Neural progenitor cell (in vitro differentiated cells): ENCODE measurements at regions not wholly inside any gene's neighbourhood (a gene's known extent, or its start where the extent isn't known, plus 50 kb on each side); places are given as distances from the start of the nearest gene placed in this dataset.
"Not testable (repeated sequence)": the region's sequence is repeated elsewhere in the genome, so short reads cannot be mapped to it uniquely, and the experiment has no call there.

ENCODE experiments used
- DNase-seq: peaks from one replicate; pipeline ENCODE4 v3.0.0-alpha.2; 2016; ENCODE audit warnings: low spot score
- H2AFZ ChIP-seq: fragments of 200-600 bp; sonication (generic); replicated peaks from 2 replicates; pipeline ENCODE4 v1.6.1; 2016; ENCODE audit warnings: antibody characterized with exemption
- H3F3A ChIP-seq: fragments of 200-600 bp; sonication (generic); 2 replicates; pipeline ENCODE4 v1.6.1; 2016; ENCODE audit warnings: antibody characterized with exemption, low read depth
- H3K27ac ChIP-seq: fragments of 200-600 bp; sonication (generic); 2 replicates; pipeline ENCODE4 v1.5.1; 2016; ENCODE audit warnings: mild to moderate bottlenecking
- H3K27me3 ChIP-seq: fragments of 200-600 bp; sonication (generic); 2 replicates; pipeline ENCODE4 v1.6.1; 2016; ENCODE audit warnings: mild to moderate bottlenecking, moderate library complexity
- H3K36me3 ChIP-seq: fragments of 200-600 bp; sonication (generic); 2 replicates; pipeline ENCODE4 v1.5.1; 2016
- H3K4me1 ChIP-seq: fragments of 200-600 bp; sonication (generic); 2 replicates; pipeline ENCODE4 v1.6.1; 2016; ENCODE audit warnings: mixed run types
- H3K4me2 ChIP-seq: fragments of 200-600 bp; sonication (generic); 2 replicates; pipeline ENCODE4 v1.6.1; 2016
- H3K4me3 ChIP-seq: fragments of 200-600 bp; sonication (generic); 2 replicates; pipeline ENCODE4 v1.5.1; 2016
- H3K79me2 ChIP-seq: fragments of 200-600 bp; sonication (generic); 2 replicates; pipeline ENCODE4 v1.6.1; 2016; ENCODE audit warnings: low read depth
- H3K9ac ChIP-seq: fragments of 200-600 bp; sonication (generic); 2 replicates; pipeline ENCODE4 v1.6.1; 2016
- H3K9me3 ChIP-seq: fragments of 200-600 bp; sonication (generic); 2 replicates; pipeline ENCODE4 v1.5.1; 2016; ENCODE audit warnings: low read depth
- H4K20me1 ChIP-seq: fragments of 200-600 bp; sonication (generic); 2 replicates; pipeline ENCODE4 v1.6.1; 2016; ENCODE audit warnings: low read depth
- H3K27ac Mint-ChIP-seq: 3 replicates; pipeline ENCODE4 v1.8.0; 2021; ENCODE audit warnings: mixed read lengths
- H3K27me3 Mint-ChIP-seq: 2 replicates; pipeline ENCODE4 v1.8.0; 2022; ENCODE audit warnings: low read depth, mild to moderate bottlenecking, inconsistent platforms, moderate library complexity, mixed read lengths; ENCODE audit not compliant: insufficient read depth
- H3K36me3 Mint-ChIP-seq: 3 replicates; pipeline ENCODE4 v1.8.0; 2021; ENCODE audit warnings: mixed read lengths
- H3K4me1 Mint-ChIP-seq: 3 replicates; pipeline ENCODE4 v1.8.0; 2021; ENCODE audit warnings: mixed read lengths
- H3K4me3 Mint-ChIP-seq: 3 replicates; pipeline ENCODE4 v1.8.0; 2021; ENCODE audit warnings: mild to moderate bottlenecking, moderate library complexity, mixed read lengths
- H3K9me3 Mint-ChIP-seq: 3 replicates; pipeline ENCODE4 v1.8.0; 2020; ENCODE audit warnings: mixed read lengths
- CTCF ChIP-seq: fragments of 200-600 bp; sonication (generic); IDR thresholded peaks from 2 replicates; pipeline ENCODE4 v1.5.1; 2017; ENCODE audit warnings: antibody characterized with exemption, mild to moderate bottlenecking
- EZH2 ChIP-seq: fragments of 200-600 bp; sonication (generic); IDR thresholded peaks from 2 replicates; pipeline ENCODE4 v1.6.1; 2017; ENCODE audit warnings: antibody characterized with exemption, mild to moderate bottlenecking, moderate library complexity
- EZH2phosphoT487 ChIP-seq: fragments of 200-600 bp; sonication (generic); IDR thresholded peaks from 2 replicates; pipeline ENCODE4 v1.6.1; 2017; ENCODE audit warnings: antibody characterized with exemption

GRCh38 chr14:25444381-25444780 is 394.4 kb upstream of the STXBP6 start:
- Mint-ChIP-seq H3K36me3 (no peaks in the 10 kb centered on the region), H3K9me3 (no peaks in the 10 kb centered on the region), H3K4me1 (no peaks in the 10 kb centered on the region), H3K27ac (no peak overlapping the region), H3K4me3 (no peak overlapping the region), H3K27me3 (no peaks in the 10 kb centered on the region)
- Histone ChIP-seq H3K4me3 (no peak overlapping the region), H3K4me2 (no peak overlapping the region), H3K27me3 (no peaks in the 10 kb centered on the region), H3K79me2 (no peaks in the 10 kb centered on the region), H4K20me1 (no peaks in the 10 kb centered on the region), H2AFZ (no peak overlapping the region), H3K9ac (no peak overlapping the region), H3K27ac (no peak overlapping the region), H3K9me3 (no peaks in the 10 kb centered on the region), H3K4me1 (no peaks in the 10 kb centered on the region), H3K36me3 (no peaks in the 10 kb centered on the region), H3F3A (no peaks in the 10 kb centered on the region)
- TF ChIP-seq EZH2phosphoT487 (no peak), EZH2 (no peak), CTCF (no peak)
- DNase-seq = no peak

GRCh38 chr14:25440382-25440781 is 390.4 kb upstream of the STXBP6 start:
- not testable (repeated sequence) for H3K27ac Mint-ChIP-seq, H3K9me3 Mint-ChIP-seq, H3K27ac ChIP-seq, H3K27me3 Mint-ChIP-seq, H3K4me3 Mint-ChIP-seq, H3K4me2 ChIP-seq, H3K36me3 ChIP-seq, H3K79me2 ChIP-seq, DNase-seq, H3K9me3 ChIP-seq, H3K27me3 ChIP-seq, H3K4me1 Mint-ChIP-seq, H3K9ac ChIP-seq, H2AFZ ChIP-seq, H3K36me3 Mint-ChIP-seq, H4K20me1 ChIP-seq, H3K4me1 ChIP-seq, H3F3A ChIP-seq, H3K4me3 ChIP-seq

GRCh38 chr14:25436906-25437305 is 387.0 kb upstream of the STXBP6 start:
- Histone ChIP-seq H2AFZ (no peak overlapping the region), H3K27ac (no peak overlapping the region), H3K9me3 (no peaks in the 10 kb centered on the region), H3K27me3 (no peaks in the 10 kb centered on the region), H3K4me3 (no peak overlapping the region), H4K20me1 (no peaks in the 10 kb centered on the region), H3K36me3 (no peaks in the 10 kb centered on the region), H3K9ac (no peak overlapping the region), H3F3A (no peaks in the 10 kb centered on the region), H3K4me1 (no peaks in the 10 kb centered on the region), H3K79me2 (no peaks in the 10 kb centered on the region), H3K4me2 (no peak overlapping the region)
- Mint-ChIP-seq H3K4me3 (no peak overlapping the region), H3K27ac (no peak overlapping the region), H3K4me1 (no peaks in the 10 kb centered on the region), H3K36me3 (no peaks in the 10 kb centered on the region), H3K27me3 (peaks cover 3% of the 10 kb centered on the region), H3K9me3 (peaks cover 27% of the 10 kb centered on the region)
- TF ChIP-seq EZH2phosphoT487 (no peak), CTCF (no peak), EZH2 (no peak)
- DNase-seq = no peak

GRCh38 chr14:25436288-25436875 is 386.4 kb upstream of the STXBP6 start:
- Histone ChIP-seq H3K27me3 (no peaks in the 10 kb centered on the region), H3K4me2 (no peak overlapping the region), H3K9me3 (no peaks in the 10 kb centered on the region), H3K36me3 (no peaks in the 10 kb centered on the region), H2AFZ (no peak overlapping the region), H3K27ac (no peak overlapping the region), H3F3A (no peaks in the 10 kb centered on the region), H3K9ac (no peak overlapping the region), H3K79me2 (no peaks in the 10 kb centered on the region), H3K4me3 (no peak overlapping the region), H3K4me1 (no peaks in the 10 kb centered on the region), H4K20me1 (no peaks in the 10 kb centered on the region)
- Mint-ChIP-seq H3K27ac (no peak overlapping the region), H3K27me3 (peaks cover 3% of the 10 kb centered on the region), H3K9me3 (peaks cover 28% of the 10 kb centered on the region), H3K4me3 (no peak overlapping the region), H3K4me1 (no peaks in the 10 kb centered on the region), H3K36me3 (no peaks in the 10 kb centered on the region)
- TF ChIP-seq EZH2 (no peak), CTCF (no peak), EZH2phosphoT487 (no peak)
- DNase-seq = no peak
